K562 (cell line): ENCODE measurements at regions not wholly inside any gene's neighbourhood (a gene's known extent, or its start where the extent isn't known, plus 50 kb on each side); places are given as distances from the start of the nearest gene placed in this dataset.

Experiments
- ATAC-seq: fragments of 200-7000 bp; cut with Tn5 transposase; 3 replicates; pipeline ENCODE4 v1.9.1; 2020; ENCODE audit warnings: moderate library complexity
- BruUV-seq: library from RNA; stranded (reverse); fragments of 400-500 nt; replicated peaks from 2 replicates; lab custom pipeline; 2021; lab: Mats Ljungman, UMichigan
- CTCF ChIA-PET: fragments of 300-600 bp; formaldehyde crosslinking; extraction: SDS; loops from one replicate; lab custom pipeline; 2021; ENCODE audit warnings: low intra/inter-chr PET ratio; lab: Yijun Ruan, JAX
- POLR2A ChIA-PET: fragments of 300-600, 350-650 bp; sonication (Branson Sonifier 250); formaldehyde crosslinking; extraction: SDS; loops from one replicate; lab custom pipeline; 2021; ENCODE audit warnings: antibody characterized with exemption, inconsistent platforms; lab: Yijun Ruan, JAX
- DNase-seq, 4 experiments: peaks; one replicate each; pipeline versions ENCODE4 v3.0.0 to v3.0.0-alpha.2; 2011 to 2018; ENCODE audit warnings: low spot score in 3 of 4, mixed read lengths in 3 of 4; ENCODE audit errors: extremely low read depth in 1 of 4
- FAIRE-seq: peaks from 2 replicates; lab custom pipeline; 2011; peaks lifted over from hg19 to GRCh38; lab: Jason Lieb, UNC
- H2AFZ ChIP-seq: 2 replicates; pipeline ENCODE4 v1.6.0; 2011; ENCODE audit warnings: low read depth, low read length, control low read depth, inconsistent platforms
- H3K27ac ChIP-seq: fragments of 200-600 bp; 3 replicates; pipeline ENCODE4 v1.8.0; 2011; ENCODE audit warnings: low read depth, mild to moderate bottlenecking, control low read depth, inconsistent platforms, low read length, moderate library complexity, mixed read lengths; ENCODE audit errors: extremely low read depth
- H3K27me3 ChIP-seq, 2 experiments: fragments of 300-600 bp in 1 of 2; 2 replicates in 1 of 2; 3 replicates in 1 of 2; pipeline versions ENCODE4 v1.6.0 to v1.8.0; 2011; ENCODE audit warnings: inconsistent platforms in 2 of 2, low read length in 2 of 2, mild to moderate bottlenecking in 1 of 2, mixed read lengths in 1 of 2, moderate library complexity in 1 of 2; ENCODE audit not compliant: control insufficient read depth in 2 of 2, insufficient read depth in 2 of 2
- H3K36me3 ChIP-seq: fragments of 300-600 bp; 3 replicates; pipeline ENCODE4 v1.8.0; 2011; ENCODE audit warnings: mild to moderate bottlenecking, low read length, inconsistent platforms; ENCODE audit not compliant: control insufficient read depth, insufficient read depth
- H3K4me1 ChIP-seq, 2 experiments: fragments of 200-600 bp in 1 of 2; replicated peaks in 1 of 2; 2 replicates in 1 of 2; 3 replicates in 1 of 2; pipeline versions ENCODE4 v1.5.1 to v1.8.0; 2011; ENCODE audit warnings: inconsistent platforms in 2 of 2, low read length in 2 of 2, mild to moderate bottlenecking in 1 of 2, mixed read lengths in 1 of 2, moderate library complexity in 1 of 2; ENCODE audit not compliant: control insufficient read depth in 2 of 2, insufficient read depth in 2 of 2
- H3K4me2 ChIP-seq: 2 replicates; pipeline ENCODE4 v1.6.1; 2011; ENCODE audit warnings: low read length, control low read depth, inconsistent platforms, mixed read lengths; ENCODE audit not compliant: insufficient read depth
- H3K4me3 ChIP-seq: fragments of 200-600 bp; sonication (generic), shearing (Covaris generic); 2 replicates; pipeline ENCODE4 v1.5.1; 2016; ENCODE audit warnings: control low read depth, inconsistent platforms
- H3K79me2 ChIP-seq: fragments of 200-600 bp; 3 replicates; pipeline ENCODE4 v1.8.0; 2011; ENCODE audit warnings: low read length, inconsistent platforms; ENCODE audit not compliant: control insufficient read depth, insufficient read depth
- H3K9ac ChIP-seq, 2 experiments: 2 replicates each; pipeline versions ENCODE4 v1.6.0 to v1.6.1; 2011; ENCODE audit warnings: low read depth in 2 of 2, low read length in 2 of 2, control low read depth in 1 of 2, inconsistent platforms in 1 of 2, mild to moderate bottlenecking in 1 of 2, mixed read lengths in 1 of 2; ENCODE audit not compliant: insufficient read depth in 1 of 2
- H3K9me1 ChIP-seq: one replicate; pipeline ENCODE4 v1.6.0; 2011; ENCODE audit warnings: inconsistent platforms, mild to moderate bottlenecking, low read length, moderate library complexity; ENCODE audit not compliant: control insufficient read depth, insufficient read depth
- H3K9me3 ChIP-seq: replicated peaks from 2 replicates; pipeline ENCODE4 v1.5.1; 2011; ENCODE audit warnings: low read depth, low read length, inconsistent platforms; ENCODE audit not compliant: control insufficient read depth, insufficient read depth
- H4K20me1 ChIP-seq: replicated peaks from 2 replicates; pipeline ENCODE4 v1.6.1; 2011; ENCODE audit warnings: low read length, inconsistent platforms, mixed read lengths; ENCODE audit not compliant: control insufficient read depth, insufficient read depth
- HCFC1 ChIP-seq: IDR thresholded peaks from 2 replicates; pipeline ENCODE4 v1.6.1; 2012; ENCODE audit warnings: low read depth, low read length, improper control_type of control experiment
- NCOA6 ChIP-seq: fragments of 450-650 bp; IDR thresholded peaks from 2 replicates; pipeline ENCODE4 v1.6.1; 2017; ENCODE audit warnings: mild to moderate bottlenecking
- NFIC ChIP-seq: fragments of 450-650 bp; IDR thresholded peaks from 2 replicates; pipeline ENCODE4 v1.6.1; 2017; ENCODE audit warnings: mild to moderate bottlenecking, inconsistent platforms
- OTX1 ChIP-seq: fragments of 450-650 bp; formaldehyde crosslinking; IDR thresholded peaks from 2 replicates; pipeline ENCODE4 v1.4.0; 2022; ENCODE audit warnings: mild to moderate bottlenecking
- WGBS: fragments of 100-300 bp; shearing (Covaris generic); methylation state at CpG from one replicate; pipeline ENCODE4 v1.1.6; 2016; ENCODE audit warnings: low coverage, mixed read lengths; ENCODE audit not compliant: insufficient coverage; ENCODE audit errors: missing lambda C conversion rate; 5-methylcytosine and 5-hydroxymethylcytosine counted together
- in situ Hi-C: fragments of 300-500 bp; cut with MboI; formaldehyde crosslinking; loops from 4 replicates; pipeline ENCODE4 v1.15.0; 2018; ENCODE audit warnings: inconsistent platforms, mixed read lengths
- intact Hi-C: fragments of 100-400 bp; cut with micrococcal nuclease; formaldehyde crosslinking; loops from 2 replicates; pipeline ENCODE4 v1.14.2; 2022
- TF ChIP-seq, protein P1 (sequence below): fragments of 450-650 bp; IDR thresholded peaks from 2 replicates; pipeline ENCODE4 v1.6.1; 2016; ENCODE audit warnings: missing biosample characterization, missing genetic modification characterization
- TF ChIP-seq, protein P2 (sequence below): fragments of 250-450 bp; sonication (Bioruptor Pico); IDR thresholded peaks from 2 replicates; pipeline ENCODE4 v1.8.0; 2021; ENCODE audit warnings: mild to moderate bottlenecking, moderate library complexity

GRCh38 chr11:20260307-20260706, 100.0 kb upstream of the DBX1 start:
- TF ChIP-seq NFIC (peak; percentile 65; the same call in 1 of the 2 replicates), NCOA6 (no peak), HCFC1 (no peak), OTX1 (CRISPR knock-in tag) (no peak)
- TF ChIP-seq, protein P1, sequence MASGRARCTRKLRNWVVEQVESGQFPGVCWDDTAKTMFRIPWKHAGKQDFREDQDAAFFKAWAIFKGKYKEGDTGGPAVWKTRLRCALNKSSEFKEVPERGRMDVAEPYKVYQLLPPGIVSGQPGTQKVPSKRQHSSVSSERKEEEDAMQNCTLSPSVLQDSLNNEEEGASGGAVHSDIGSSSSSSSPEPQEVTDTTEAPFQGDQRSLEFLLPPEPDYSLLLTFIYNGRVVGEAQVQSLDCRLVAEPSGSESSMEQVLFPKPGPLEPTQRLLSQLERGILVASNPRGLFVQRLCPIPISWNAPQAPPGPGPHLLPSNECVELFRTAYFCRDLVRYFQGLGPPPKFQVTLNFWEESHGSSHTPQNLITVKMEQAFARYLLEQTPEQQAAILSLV (tag): no peak
- TF ChIP-seq, protein P2, sequence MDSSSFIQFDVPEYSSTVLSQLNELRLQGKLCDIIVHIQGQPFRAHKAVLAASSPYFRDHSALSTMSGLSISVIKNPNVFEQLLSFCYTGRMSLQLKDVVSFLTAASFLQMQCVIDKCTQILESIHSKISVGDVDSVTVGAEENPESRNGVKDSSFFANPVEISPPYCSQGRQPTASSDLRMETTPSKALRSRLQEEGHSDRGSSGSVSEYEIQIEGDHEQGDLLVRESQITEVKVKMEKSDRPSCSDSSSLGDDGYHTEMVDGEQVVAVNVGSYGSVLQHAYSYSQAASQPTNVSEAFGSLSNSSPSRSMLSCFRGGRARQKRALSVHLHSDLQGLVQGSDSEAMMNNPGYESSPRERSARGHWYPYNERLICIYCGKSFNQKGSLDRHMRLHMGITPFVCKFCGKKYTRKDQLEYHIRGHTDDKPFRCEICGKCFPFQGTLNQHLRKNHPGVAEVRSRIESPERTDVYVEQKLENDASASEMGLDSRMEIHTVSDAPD (CRISPR knock-in tag): no peak
- Histone ChIP-seq H3K4me3 (no peak overlapping the region), H3K27ac (no peak overlapping the region), H4K20me1 (no peaks in the 10 kb centered on the region; the same call in 1 of the 2 replicates), H3K9ac (no peak overlapping the region), H3K27me3 (no peaks in the 10 kb centered on the region), H3K36me3 (no peaks in the 10 kb centered on the region), H3K9me3 (no peaks in the 10 kb centered on the region), H3K79me2 (no peaks in the 10 kb centered on the region), H3K9me1 (no peaks in the 10 kb centered on the region), H3K4me2 (no peak overlapping the region), H3K4me1 (no peaks in the 10 kb centered on the region), H2AFZ (no peak overlapping the region)
- BruUV-seq: no TSS peak
- DNase-seq: no peak
- ChIA-PET POLR2A (interaction anchor here (1.0 to 1.3 kb wide), 2 partner anchors 12 to 20 kb away, joined by 3 to 4 read pairs; no protein-coding TSS in a partner anchor), CTCF (no interaction called here)
- in situ Hi-C loops (no loop called here), intact Hi-C loops (no loop called here)
- ATAC-seq: no peak
- FAIRE-seq: no peak
- WGBS: 14% methylated on average over 1 of the region's 2 CpGs
